Fibroblast of villous mesenchyme (primary cell): ENCODE measurements at regions not wholly inside any gene's neighbourhood (a gene's known extent, or its start where the extent isn't known, plus 50 kb on each side); places are given as distances from the start of the nearest gene placed in this dataset.

ENCODE experiments used
- DNase-seq: peaks from one replicate; pipeline ENCODE4 v3.0.0-alpha.2; 2010; ENCODE audit warnings: low read depth
- H3K4me3 ChIP-seq: 2 replicates; pipeline ENCODE4 v1.5.1; 2011; ENCODE audit warnings: low read depth, mild to moderate bottlenecking, low read length
- CTCF ChIP-seq: IDR thresholded peaks from 2 replicates; pipeline ENCODE4 v1.5.1; 2012; ENCODE audit warnings: low read depth, mild to moderate bottlenecking, low read length; ENCODE audit not compliant: insufficient read depth

GRCh38 chr14:81638656-81639280 lies 105.1 kb upstream of the SEL1L start:
- TF ChIP-seq CTCF, result no peak
- no peak for DNase-seq
- no peak overlapping the region for H3K4me3 ChIP-seq

DNA sequence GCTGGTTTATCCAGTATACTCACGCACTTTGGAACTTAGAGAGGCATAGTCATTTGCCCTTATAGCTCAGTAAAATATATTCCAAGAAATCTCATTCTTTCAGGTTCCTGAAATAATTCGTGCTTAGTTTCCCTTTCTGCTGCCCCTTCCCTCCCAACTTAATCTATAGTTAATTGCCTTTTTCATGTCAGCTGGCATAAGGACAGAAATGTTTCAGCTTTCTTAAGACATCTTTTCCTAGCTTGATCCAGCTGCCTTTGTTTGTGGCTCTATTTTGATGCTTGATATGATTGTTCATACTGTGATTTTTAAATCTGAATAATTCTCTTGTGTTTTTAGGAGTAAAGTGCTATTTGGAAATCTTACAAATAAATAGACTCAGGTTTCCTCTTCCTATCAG lies 120.0 kb upstream of the SEL1L start:
- DNase-seq, result no peak
- no peak for TF ChIP-seq CTCF
- no peak overlapping the region for H3K4me3 ChIP-seq

- H3K4me3 ChIP-seq, result no peak overlapping the region
- TF ChIP-seq CTCF, result no peak
- no peak for DNase-seq
Measured at GRCh38 chr14:81655423-81656314, 122.0 kb upstream of the SEL1L start.

DNA sequence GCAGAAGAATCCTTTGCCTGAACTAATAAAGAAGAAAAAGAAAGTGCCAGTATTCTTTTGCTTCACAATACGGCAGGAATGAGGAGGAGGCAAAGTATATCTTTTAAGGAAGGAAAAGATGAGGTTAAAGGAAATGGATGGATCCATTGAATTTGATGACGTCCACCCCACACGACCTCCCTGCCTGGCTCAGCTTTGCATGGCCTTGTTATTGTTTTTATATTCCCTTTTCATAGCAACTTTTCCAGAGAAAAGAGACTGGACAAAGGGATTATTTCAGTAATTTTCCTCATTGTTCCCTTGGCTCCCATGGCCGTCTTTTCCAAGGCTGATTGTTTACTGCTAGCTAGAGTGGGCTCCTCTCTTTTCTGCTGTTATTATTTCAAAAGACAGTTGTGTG lies 123.2 kb upstream of the SEL1L start:
- no peak overlapping the region for H3K4me3 ChIP-seq
- DNase-seq, result no peak
- TF ChIP-seq CTCF, result no peak

GRCh38 chr14:81662066-81662465 lies 128.4 kb upstream of the SEL1L start:
- no peak for DNase-seq
- H3K4me3 ChIP-seq, result no peak overlapping the region
- no peak for TF ChIP-seq CTCF

DNA sequence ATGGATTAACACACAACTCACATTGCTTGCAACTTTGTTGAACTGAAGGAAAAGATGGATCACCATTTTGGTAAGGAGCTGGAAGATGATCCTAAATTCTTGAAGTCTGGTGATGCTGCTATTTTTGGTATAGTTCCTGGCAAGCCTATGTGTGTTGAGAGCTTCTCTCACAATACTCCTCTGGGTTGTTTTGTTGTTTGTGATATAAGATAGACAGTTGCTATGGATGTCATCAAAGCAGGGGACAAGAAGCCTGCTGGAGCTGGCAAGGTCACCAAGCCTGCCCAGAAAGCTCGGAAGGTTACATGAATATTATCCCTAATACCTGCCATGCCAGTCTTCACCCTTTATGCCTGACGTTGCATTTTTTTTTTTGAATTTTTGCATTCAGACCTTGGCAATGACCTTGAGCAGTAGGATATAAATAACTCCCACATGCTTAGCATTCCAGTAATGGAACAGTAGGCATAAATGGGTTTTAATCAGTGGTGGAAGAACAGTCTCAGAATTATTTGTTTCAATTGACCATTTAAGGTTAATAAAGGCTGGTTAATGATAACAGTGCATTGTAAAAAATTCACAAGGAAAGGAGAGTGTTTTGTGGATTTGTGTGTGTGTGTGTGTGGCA lies 129.0 kb upstream of the SEL1L start:
- no peak for DNase-seq
- H3K4me3 ChIP-seq, result no peak overlapping the region
- TF ChIP-seq CTCF, result no peak
